GM12878 (cell line): ENCODE measurements at regions not wholly inside any gene's neighbourhood (a gene's known extent, or its start where the extent isn't known, plus 50 kb on each side); places are given as distances from the start of the nearest gene placed in this dataset.

ENCODE experiments used
- ATF2 ChIP-seq: IDR thresholded peaks from 2 replicates; pipeline ENCODE4 v1.6.1; 2012; ENCODE audit warnings: low read length, inconsistent platforms
- ETV6 ChIP-seq, 2 experiments: fragments of 450-650 bp in 1 of 2; IDR thresholded peaks in 1 of 2; conservative IDR thresholded peaks in 1 of 2; 2 replicates each; pipeline ENCODE4 v1.6.1; 2014; ENCODE audit warnings: antibody characterized with exemption in 1 of 2, borderline replicate concordance in 1 of 2, low read depth in 1 of 2, mild to moderate bottlenecking in 1 of 2, moderate library complexity in 1 of 2
- FOXM1 ChIP-seq: IDR thresholded peaks from 2 replicates; pipeline ENCODE4 v1.6.1; 2012; ENCODE audit warnings: low read depth, mild to moderate bottlenecking, inconsistent platforms, low read length, moderate library complexity
- HDGF ChIP-seq: fragments of 450-650 bp; IDR thresholded peaks from 2 replicates; pipeline ENCODE4 v1.6.1; 2016; ENCODE audit warnings: antibody characterized with exemption
- IKZF1 ChIP-seq: fragments of 450-650 bp; conservative IDR thresholded peaks from 2 replicates; pipeline ENCODE4 v1.6.1; 2017; ENCODE audit warnings: antibody characterized with exemption, mild to moderate bottlenecking
- MLLT1 ChIP-seq: fragments of 450-650 bp; IDR thresholded peaks from 2 replicates; pipeline ENCODE4 v1.6.1; 2016; ENCODE audit warnings: mild to moderate bottlenecking
- MTA3 ChIP-seq: IDR thresholded peaks from 2 replicates; pipeline ENCODE4 v1.6.1; 2012; ENCODE audit warnings: low read length, inconsistent platforms, borderline replicate concordance
- NR2F1 ChIP-seq: fragments of 450-650 bp; conservative IDR thresholded peaks from 2 replicates; pipeline ENCODE4 v1.6.1; 2017; ENCODE audit warnings: mild to moderate bottlenecking
- PAX8 ChIP-seq: fragments of 450-650 bp; IDR thresholded peaks from 2 replicates; pipeline ENCODE4 v1.6.1; 2017; ENCODE audit warnings: mild to moderate bottlenecking, moderate library complexity
- RFX5 ChIP-seq: IDR thresholded peaks from 2 replicates; pipeline ENCODE4 v1.6.1; 2011; ENCODE audit warnings: low read depth, low read length, improper control_type of control experiment
- SMC3 ChIP-seq: IDR thresholded peaks from 2 replicates; pipeline ENCODE4 v1.6.1; 2011; ENCODE audit warnings: low read length, improper control_type of control experiment, borderline replicate concordance
- SREBF2 ChIP-seq: IDR thresholded peaks from 2 replicates; pipeline ENCODE4 v1.6.1; 2012; ENCODE audit warnings: mild to moderate bottlenecking, low read length
- TBL1XR1 ChIP-seq: IDR thresholded peaks from 2 replicates; pipeline ENCODE4 v1.6.1; 2012; ENCODE audit warnings: low read depth, low read length, improper control_type of control experiment
- ZBTB33 ChIP-seq: fragments of 450-650 bp; IDR thresholded peaks from 2 replicates; pipeline ENCODE4 v1.6.1; 2017; ENCODE audit warnings: mild to moderate bottlenecking
- ZNF274 ChIP-seq: IDR thresholded peaks from one replicate; pipeline ENCODE4 v1.8.0; 2011; ENCODE audit not compliant: insufficient read length, insufficient read depth
- ZZZ3 ChIP-seq: IDR thresholded peaks from 2 replicates; pipeline ENCODE4 v1.6.1; 2011; ENCODE audit warnings: low read depth; ENCODE audit not compliant: control insufficient read depth, insufficient read length
- TF ChIP-seq, protein P1 (sequence below): IDR thresholded peaks from 2 replicates; pipeline ENCODE4 v1.6.1; 2012; ENCODE audit warnings: mild to moderate bottlenecking, low read depth, low read length
- TF ChIP-seq, protein P2 (sequence below): IDR thresholded peaks from 2 replicates; pipeline ENCODE4 v1.6.1; 2012; ENCODE audit warnings: improper control_type of control experiment, low read depth, low read length; ENCODE audit not compliant: insufficient replicate concordance

DNA sequence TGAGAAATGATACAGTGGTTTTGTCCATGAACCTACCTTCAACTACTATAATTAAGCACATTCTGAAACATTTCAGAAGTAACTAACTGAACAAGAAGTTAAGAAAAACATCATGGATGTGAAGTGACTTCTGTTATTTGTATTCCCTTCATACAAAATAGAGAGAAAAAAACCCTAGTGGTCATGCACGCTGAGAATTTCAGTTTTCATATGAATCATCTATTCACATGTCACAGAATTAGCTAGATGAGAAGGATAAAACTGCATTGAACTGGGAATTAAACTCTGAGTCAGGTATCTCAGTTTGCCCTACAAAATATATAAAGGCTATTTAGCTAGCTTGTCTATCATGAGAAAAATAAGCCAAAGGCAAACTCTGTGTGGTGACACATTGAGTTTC, 451.8 kb upstream of the FTMT start (continued):
- TF ChIP-seq, protein P1, sequence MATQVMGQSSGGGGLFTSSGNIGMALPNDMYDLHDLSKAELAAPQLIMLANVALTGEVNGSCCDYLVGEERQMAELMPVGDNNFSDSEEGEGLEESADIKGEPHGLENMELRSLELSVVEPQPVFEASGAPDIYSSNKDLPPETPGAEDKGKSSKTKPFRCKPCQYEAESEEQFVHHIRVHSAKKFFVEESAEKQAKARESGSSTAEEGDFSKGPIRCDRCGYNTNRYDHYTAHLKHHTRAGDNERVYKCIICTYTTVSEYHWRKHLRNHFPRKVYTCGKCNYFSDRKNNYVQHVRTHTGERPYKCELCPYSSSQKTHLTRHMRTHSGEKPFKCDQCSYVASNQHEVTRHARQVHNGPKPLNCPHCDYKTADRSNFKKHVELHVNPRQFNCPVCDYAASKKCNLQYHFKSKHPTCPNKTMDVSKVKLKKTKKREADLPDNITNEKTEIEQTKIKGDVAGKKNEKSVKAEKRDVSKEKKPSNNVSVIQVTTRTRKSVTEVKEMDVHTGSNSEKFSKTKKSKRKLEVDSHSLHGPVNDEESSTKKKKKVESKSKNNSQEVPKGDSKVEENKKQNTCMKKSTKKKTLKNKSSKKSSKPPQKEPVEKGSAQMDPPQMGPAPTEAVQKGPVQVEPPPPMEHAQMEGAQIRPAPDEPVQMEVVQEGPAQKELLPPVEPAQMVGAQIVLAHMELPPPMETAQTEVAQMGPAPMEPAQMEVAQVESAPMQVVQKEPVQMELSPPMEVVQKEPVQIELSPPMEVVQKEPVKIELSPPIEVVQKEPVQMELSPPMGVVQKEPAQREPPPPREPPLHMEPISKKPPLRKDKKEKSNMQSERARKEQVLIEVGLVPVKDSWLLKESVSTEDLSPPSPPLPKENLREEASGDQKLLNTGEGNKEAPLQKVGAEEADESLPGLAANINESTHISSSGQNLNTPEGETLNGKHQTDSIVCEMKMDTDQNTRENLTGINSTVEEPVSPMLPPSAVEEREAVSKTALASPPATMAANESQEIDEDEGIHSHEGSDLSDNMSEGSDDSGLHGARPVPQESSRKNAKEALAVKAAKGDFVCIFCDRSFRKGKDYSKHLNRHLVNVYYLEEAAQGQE = no peak
- peak; percentile 96 for TF ChIP-seq ATF2
- TF ChIP-seq SMC3 = no peak
- no peak for TF ChIP-seq PAX8
- no peak for TF ChIP-seq NR2F1
- no peak for TF ChIP-seq ZBTB33
- no peak for TF ChIP-seq HDGF
- peak; percentile 82; the same call in 1 of the 2 replicates for TF ChIP-seq MTA3
- TF ChIP-seq MLLT1 = no peak
- no peak for TF ChIP-seq SREBF2
- TF ChIP-seq ZNF274 = no peak
- TF ChIP-seq TBL1XR1 = no peak
- TF ChIP-seq ETV6 (conservative IDR thresholded peaks at IDR 0.05 in 1 of 2, IDR thresholded peaks at IDR 0.05 in 1 of 2; ENCODE audit: borderline replicate concordance in 1 of 2, low read depth in 1 of 2) = peak in 1 of 2 experiments; percentile 24; a peak in 1 of 4 replicates
- no peak for TF ChIP-seq ZZZ3
- TF ChIP-seq, protein P2, sequence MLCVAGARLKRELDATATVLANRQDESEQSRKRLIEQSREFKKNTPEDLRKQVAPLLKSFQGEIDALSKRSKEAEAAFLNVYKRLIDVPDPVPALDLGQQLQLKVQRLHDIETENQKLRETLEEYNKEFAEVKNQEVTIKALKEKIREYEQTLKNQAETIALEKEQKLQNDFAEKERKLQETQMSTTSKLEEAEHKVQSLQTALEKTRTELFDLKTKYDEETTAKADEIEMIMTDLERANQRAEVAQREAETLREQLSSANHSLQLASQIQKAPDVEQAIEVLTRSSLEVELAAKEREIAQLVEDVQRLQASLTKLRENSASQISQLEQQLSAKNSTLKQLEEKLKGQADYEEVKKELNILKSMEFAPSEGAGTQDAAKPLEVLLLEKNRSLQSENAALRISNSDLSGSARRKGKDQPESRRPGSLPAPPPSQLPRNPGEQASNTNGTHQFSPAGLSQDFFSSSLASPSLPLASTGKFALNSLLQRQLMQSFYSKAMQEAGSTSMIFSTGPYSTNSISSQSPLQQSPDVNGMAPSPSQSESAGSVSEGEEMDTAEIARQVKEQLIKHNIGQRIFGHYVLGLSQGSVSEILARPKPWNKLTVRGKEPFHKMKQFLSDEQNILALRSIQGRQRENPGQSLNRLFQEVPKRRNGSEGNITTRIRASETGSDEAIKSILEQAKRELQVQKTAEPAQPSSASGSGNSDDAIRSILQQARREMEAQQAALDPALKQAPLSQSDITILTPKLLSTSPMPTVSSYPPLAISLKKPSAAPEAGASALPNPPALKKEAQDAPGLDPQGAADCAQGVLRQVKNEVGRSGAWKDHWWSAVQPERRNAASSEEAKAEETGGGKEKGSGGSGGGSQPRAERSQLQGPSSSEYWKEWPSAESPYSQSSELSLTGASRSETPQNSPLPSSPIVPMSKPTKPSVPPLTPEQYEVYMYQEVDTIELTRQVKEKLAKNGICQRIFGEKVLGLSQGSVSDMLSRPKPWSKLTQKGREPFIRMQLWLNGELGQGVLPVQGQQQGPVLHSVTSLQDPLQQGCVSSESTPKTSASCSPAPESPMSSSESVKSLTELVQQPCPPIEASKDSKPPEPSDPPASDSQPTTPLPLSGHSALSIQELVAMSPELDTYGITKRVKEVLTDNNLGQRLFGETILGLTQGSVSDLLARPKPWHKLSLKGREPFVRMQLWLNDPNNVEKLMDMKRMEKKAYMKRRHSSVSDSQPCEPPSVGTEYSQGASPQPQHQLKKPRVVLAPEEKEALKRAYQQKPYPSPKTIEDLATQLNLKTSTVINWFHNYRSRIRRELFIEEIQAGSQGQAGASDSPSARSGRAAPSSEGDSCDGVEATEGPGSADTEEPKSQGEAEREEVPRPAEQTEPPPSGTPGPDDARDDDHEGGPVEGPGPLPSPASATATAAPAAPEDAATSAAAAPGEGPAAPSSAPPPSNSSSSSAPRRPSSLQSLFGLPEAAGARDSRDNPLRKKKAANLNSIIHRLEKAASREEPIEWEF = no peak
- no peak for TF ChIP-seq RFX5
- TF ChIP-seq IKZF1 = no peak
- peak; percentile 96 for TF ChIP-seq FOXM1
